ENCODE measurements at regions not wholly inside any gene's neighbourhood (a gene's known extent, or its start where the extent isn't known, plus 50 kb on each side); places are given as distances from the start of the nearest gene placed in this dataset.

DNA sequence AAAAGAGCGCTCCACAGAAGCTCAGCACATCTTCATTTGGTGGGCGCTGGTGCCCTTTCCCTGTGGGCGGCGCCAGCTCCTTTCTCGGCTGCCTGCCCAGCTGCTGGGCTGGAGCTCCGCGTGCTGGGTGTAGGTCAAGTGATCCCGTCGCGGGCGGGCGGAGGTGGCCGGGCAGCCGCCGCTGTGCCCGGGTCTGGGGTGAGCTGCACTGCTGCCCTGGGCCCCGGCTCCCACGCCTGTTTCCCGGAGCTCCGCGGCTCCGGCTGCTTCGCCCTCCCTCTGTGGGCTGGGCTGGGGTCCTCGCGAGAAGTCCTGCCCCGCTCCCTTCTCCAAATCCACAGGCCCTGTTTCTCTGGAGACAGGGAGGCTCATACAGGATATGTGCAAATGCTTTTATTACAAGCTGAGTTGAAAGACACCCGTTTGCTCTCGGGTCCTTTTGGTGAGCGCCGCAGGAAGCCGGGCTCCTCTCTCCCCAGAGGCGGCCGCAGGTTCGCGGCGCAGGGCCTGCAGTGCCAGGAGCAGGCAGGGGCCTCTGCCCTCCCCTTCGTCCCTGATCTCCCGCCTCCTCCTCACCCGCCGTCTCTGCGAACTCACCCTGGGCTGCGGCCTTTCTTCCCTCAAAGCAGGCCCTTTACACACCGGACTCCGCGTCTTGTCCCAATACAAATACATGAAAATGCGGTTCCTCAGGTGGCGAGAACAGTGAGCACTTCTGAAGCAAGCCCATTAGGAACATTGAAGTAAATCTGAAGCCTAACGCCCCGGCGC, 67.8 kb upstream of the CAPRIN2 start:
- Histone ChIP-seq H3K4me1 (ENCODE audit: insufficient read depth, low read length) (peaks cover 11% of the 10 kb centered on the region), H3K36me3 (ENCODE audit: insufficient read depth, low read length) (no peaks in the 10 kb centered on the region), H3K9me3 (ENCODE audit: control insufficient read depth, insufficient read depth, low read length) (no peaks in the 10 kb centered on the region), H3K9ac (ENCODE audit: low read depth, low read length) (peak overlapping the region; percentile 74)

DNA sequence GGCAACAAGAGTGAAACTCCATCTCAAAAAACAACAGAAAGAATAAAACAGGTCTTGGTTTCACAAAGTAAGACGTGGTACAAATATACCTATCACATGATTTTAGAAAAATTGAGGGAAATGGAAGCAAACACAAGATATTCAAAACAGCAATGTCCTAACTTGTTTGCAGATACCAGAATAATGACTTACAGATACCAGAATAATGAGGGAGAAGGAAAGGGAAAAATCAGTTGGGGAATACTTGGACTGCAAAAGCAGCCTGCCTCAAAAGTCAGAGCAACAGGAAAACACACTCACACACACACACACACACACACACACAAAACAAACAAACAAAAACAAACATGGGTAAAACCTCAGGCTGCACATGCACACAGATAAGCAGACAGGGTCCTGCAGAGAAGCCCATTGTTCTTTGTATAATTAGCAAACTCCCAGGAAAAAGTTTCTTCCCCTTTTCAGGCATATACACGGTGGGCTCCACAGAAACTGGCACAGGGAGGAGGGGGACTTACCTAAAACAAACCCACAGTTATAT, 65.7 kb upstream of the CAPRIN2 start:
- Histone ChIP-seq H3K9me3 (ENCODE audit: control insufficient read depth, insufficient read depth, low read length) (no peaks in the 10 kb centered on the region), H3K9ac (ENCODE audit: low read depth, low read length) (no peak overlapping the region), H3K36me3 (ENCODE audit: insufficient read depth, low read length) (no peaks in the 10 kb centered on the region), H3K4me1 (ENCODE audit: insufficient read depth, low read length) (peaks cover 15% of the 10 kb centered on the region)

DNA sequence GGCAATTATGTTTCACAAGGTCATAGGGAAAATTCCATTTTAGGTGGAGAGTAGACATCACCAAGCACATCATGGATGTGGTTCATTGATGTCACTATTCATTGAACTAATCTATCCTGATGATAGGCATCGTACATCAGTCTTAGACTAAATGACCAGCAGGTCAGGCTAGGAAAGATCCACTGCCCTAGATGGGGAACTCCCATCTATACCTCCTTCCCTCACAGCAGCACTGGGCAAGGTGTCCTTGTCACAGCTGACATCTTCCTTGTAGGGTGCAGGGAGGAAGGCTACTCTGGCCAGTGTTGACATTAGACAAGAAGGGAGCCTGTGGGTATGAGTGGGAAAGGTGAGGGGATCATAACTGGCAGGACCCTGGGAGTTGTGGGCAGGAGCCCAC, 63.8 kb upstream of the CAPRIN2 start:
- peaks cover 15% of the 10 kb centered on the region for H3K4me1 ChIP-seq (ENCODE audit: insufficient read depth, low read length)

DNA sequence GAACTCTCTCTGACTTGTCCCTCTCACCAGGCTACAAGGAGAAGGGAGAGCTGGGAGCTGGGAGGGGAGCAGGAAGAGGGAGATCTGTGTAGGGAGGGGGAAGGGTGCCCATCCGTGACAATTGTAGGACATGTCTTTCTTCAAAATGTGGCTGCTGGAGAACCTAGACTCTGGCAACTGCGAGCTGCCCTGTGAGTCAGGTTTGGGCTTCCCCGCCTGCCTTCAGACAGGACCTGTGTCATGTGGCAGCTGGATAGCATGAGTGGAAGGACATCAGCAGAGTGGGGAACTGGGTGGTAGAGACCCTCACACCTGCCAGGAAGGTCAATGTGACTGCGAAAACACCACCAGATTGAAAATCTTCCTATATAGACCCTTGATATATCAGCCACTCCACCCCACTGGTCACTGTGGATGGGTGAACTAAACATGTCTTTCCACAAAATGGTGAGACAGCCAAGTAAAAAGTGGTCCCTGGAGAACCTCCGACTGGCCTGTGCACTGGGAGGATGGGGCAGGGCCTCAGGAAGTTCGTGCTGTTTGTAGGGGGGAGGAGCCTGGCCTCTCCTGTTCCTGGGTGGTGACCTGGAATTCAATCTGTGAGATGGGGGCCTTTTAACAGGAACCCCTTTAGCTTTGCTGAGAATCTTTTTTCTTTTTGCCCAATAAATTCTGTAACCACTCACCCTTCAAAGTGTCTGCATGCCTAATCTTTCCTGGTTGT, 62.2 kb upstream of the CAPRIN2 start:
- no peaks in the 10 kb centered on the region for H3K9me3 ChIP-seq (ENCODE audit: control insufficient read depth, insufficient read depth, low read length)
- H3K4me1 ChIP-seq (ENCODE audit: insufficient read depth, low read length) = peaks cover 15% of the 10 kb centered on the region
- no peak overlapping the region for H3K9ac ChIP-seq (ENCODE audit: low read depth, low read length)
- H3K36me3 ChIP-seq (ENCODE audit: insufficient read depth, low read length) = no peaks in the 10 kb centered on the region

More for the DNA sequence above, 63.8 kb upstream of the CAPRIN2 start:
- H3K9ac ChIP-seq (ENCODE audit: low read depth, low read length) = no peak overlapping the region
- H3K36me3 ChIP-seq (ENCODE audit: insufficient read depth, low read length) = no peaks in the 10 kb centered on the region
- no peaks in the 10 kb centered on the region for H3K9me3 ChIP-seq (ENCODE audit: control insufficient read depth, insufficient read depth, low read length)

DNA sequence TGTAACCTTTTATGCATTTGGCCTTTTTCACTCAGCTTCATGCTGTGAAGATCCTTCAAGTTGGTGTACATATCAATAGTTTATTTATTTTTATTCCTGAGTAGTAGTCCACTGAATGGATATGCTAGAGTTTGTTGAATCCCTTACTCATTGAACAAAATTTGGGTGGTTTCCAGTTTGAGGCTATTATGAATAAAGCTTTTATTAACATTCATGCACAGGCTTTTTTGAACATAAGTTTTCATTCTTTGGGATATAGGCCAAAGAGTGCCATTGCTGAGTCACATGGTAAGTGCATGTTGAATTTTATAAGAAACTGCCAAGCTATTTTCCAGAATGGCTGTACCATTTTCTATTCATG, 59.5 kb upstream of the CAPRIN2 start:
- H3K36me3 ChIP-seq (ENCODE audit: insufficient read depth, low read length) = no peaks in the 10 kb centered on the region
- no peak overlapping the region for H3K9ac ChIP-seq (ENCODE audit: low read depth, low read length)
- H3K9me3 ChIP-seq (ENCODE audit: control insufficient read depth, insufficient read depth, low read length) = no peaks in the 10 kb centered on the region
- 0 out of 2 replicates have a peak, but pooled peaks cover 7% of the 10 kb centered on the region for H3K4me1 ChIP-seq (ENCODE audit: insufficient read depth, low read length)

DNA sequence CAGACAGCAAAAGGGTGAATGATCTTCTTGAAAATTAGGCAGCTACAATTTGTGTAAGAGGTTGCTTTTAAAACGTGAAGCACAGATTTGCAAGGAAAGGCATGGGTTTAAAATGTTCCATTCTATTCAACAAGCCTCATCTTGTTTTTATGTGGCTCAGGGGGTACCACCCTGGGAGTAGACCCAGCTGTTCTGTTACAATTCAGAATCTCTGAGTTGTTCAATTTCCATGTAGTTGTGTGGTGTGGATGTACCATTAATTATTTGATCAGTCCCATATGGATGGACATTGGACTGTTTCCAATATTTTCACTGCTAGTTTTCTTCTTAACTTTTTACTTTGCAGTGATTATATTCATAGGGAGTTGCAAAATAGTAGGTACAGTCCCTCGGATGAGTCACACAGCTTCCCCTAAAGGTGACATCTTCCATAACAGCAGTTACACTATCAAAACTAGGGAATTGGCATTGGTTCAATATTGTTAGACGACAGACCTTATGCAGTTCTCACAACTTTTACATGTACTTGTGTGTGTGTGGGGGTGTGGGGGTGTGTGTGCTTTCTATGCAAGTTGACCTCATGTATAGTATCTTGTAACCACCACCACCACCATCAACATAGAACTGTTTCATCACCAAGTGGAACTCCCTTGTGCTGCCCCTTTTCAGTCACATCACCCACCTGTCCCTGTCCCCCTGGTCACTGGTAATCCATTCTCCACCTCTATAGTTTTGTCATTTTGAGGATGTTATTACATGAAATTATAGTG, 59.0 kb upstream of the CAPRIN2 start:
- H3K9ac ChIP-seq (ENCODE audit: low read depth, low read length) = no peak overlapping the region
- H3K36me3 ChIP-seq (ENCODE audit: insufficient read depth, low read length) = no peaks in the 10 kb centered on the region
- H3K9me3 ChIP-seq (ENCODE audit: control insufficient read depth, insufficient read depth, low read length) = no peaks in the 10 kb centered on the region
- 0 out of 2 replicates have a peak, but pooled peaks cover 7% of the 10 kb centered on the region for H3K4me1 ChIP-seq (ENCODE audit: insufficient read depth, low read length)

DNA sequence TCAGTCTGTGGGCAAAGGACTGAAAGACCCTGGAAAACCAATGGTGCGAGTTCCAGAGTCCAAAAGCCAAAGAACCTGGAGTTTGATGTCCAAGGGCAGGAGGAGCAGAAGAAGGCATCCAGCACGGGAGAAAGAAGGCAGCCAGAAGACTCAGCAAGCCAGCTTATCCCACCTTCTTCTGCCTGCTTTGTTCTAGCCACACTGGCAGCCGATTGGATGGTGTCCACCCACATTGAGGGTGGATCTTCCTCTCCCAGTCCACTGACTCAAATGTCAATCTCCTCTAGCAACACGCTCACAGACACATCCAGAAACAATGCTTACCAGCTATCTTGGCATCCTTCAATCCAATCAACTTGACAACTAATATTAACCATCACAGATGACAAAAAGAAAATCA, 57.2 kb upstream of the CAPRIN2 start:
- Histone ChIP-seq H3K9ac (ENCODE audit: low read depth, low read length) (no peak overlapping the region), H3K4me1 (ENCODE audit: insufficient read depth, low read length) (0 out of 2 replicates have a peak, but pooled peaks cover 3% of the 10 kb centered on the region), H3K9me3 (ENCODE audit: control insufficient read depth, insufficient read depth, low read length) (no peaks in the 10 kb centered on the region), H3K36me3 (ENCODE audit: insufficient read depth, low read length) (no peaks in the 10 kb centered on the region)

DNA sequence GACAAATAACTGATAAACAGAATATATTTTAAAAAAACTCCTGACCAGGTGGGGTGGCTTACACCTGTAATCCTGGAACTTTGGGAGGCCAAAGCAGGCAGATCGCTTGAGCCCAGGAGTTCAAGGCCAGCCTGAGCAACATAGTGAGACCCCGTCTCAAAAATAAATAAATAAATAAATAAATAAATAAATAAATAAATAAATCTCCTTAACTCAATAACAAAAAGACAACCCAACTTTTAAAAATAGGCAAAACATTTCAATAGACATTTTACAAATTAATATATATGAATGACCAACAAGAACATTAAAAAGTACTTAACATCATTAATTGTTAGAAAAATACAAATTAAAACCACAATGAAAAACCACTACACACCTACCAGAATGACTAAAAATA, 56.2 kb upstream of the CAPRIN2 start:
- Histone ChIP-seq H3K4me1 (ENCODE audit: insufficient read depth, low read length) (no peaks in the 10 kb centered on the region), H3K9ac (ENCODE audit: low read depth, low read length) (no peak overlapping the region), H3K36me3 (ENCODE audit: insufficient read depth, low read length) (no peaks in the 10 kb centered on the region)

GRCh38 chr12:30807695-30808034, 52.9 kb upstream of the CAPRIN2 start:
- Histone ChIP-seq H3K4me1 (ENCODE audit: insufficient read depth, low read length) (no peaks in the 10 kb centered on the region), H3K36me3 (ENCODE audit: insufficient read depth, low read length) (no peaks in the 10 kb centered on the region; the same call in 1 of the 2 replicates), H3K9me3 (ENCODE audit: control insufficient read depth, insufficient read depth, low read length) (peaks cover 5% of the 10 kb centered on the region; the same call in 1 of the 2 replicates), H3K9ac (ENCODE audit: low read depth, low read length) (no peak overlapping the region)

More for the DNA sequence above, 56.2 kb upstream of the CAPRIN2 start:
- no peaks in the 10 kb centered on the region for H3K9me3 ChIP-seq (ENCODE audit: control insufficient read depth, insufficient read depth, low read length)

- no peaks in the 10 kb centered on the region; the same call in 1 of the 2 replicates for H3K36me3 ChIP-seq (ENCODE audit: insufficient read depth, low read length)
- no peak overlapping the region for H3K9ac ChIP-seq (ENCODE audit: low read depth, low read length)
- H3K9me3 ChIP-seq (ENCODE audit: control insufficient read depth, insufficient read depth, low read length) = peaks cover 5% of the 10 kb centered on the region; the same call in 1 of the 2 replicates
- H3K4me1 ChIP-seq (ENCODE audit: insufficient read depth, low read length) = no peaks in the 10 kb centered on the region
Observed at GRCh38 chr12:30806989-30807694, 52.4 kb upstream of the CAPRIN2 start.

GRCh38 chr12:30805959-30806358, 51.2 kb upstream of the CAPRIN2 start:
- H3K9me3 ChIP-seq (ENCODE audit: control insufficient read depth, insufficient read depth, low read length) = peaks cover 5% of the 10 kb centered on the region; the same call in 1 of the 2 replicates

More at GRCh38 chr12:30805959-30806358, 51.2 kb upstream of the CAPRIN2 start:
- Histone ChIP-seq H3K36me3 (ENCODE audit: insufficient read depth, low read length) (peaks cover 6% of the 10 kb centered on the region), H3K4me1 (ENCODE audit: insufficient read depth, low read length) (no peaks in the 10 kb centered on the region), H3K9ac (ENCODE audit: low read depth, low read length) (no peak overlapping the region)
